Epithelial cell of proximal tubule (primary cell): ENCODE measurements at regions not wholly inside any gene's neighbourhood (a gene's known extent, or its start where the extent isn't known, plus 50 kb on each side); places are given as distances from the start of the nearest gene placed in this dataset.

Experiments
- DNase-seq: peaks from one replicate; pipeline ENCODE4 v3.0.0-alpha.2; 2011; ENCODE audit warnings: low read depth
- H3K4me3 ChIP-seq: 2 replicates; pipeline ENCODE4 v1.5.1; 2011; ENCODE audit warnings: low read depth, mild to moderate bottlenecking, low read length
- TF ChIP-seq, protein P1 (sequence below): conservative IDR thresholded peaks from 2 replicates; pipeline ENCODE4 v1.5.1; 2012; ENCODE audit warnings: low read depth, mild to moderate bottlenecking, low read length

DNA sequence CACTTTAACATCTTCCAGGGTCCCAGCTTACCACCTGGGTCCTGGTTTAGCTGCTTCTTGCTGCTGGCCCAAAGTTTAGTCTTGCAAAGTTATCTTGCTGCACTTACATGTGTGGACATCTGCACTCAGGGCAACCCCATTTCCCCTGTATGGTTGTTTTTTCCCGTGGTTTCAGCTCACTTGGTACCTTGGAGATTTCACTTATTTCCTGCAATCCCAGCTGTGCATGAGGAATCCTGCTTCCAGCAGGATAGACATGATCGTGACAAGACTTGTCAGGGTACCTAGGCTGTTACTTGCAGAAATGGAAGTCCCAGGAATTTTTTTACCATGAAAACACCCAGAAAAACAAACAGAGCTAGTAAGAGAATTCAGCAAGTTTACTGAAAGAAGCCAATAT, 95.9 kb upstream of the LEP start:
- TF ChIP-seq, protein P1, sequence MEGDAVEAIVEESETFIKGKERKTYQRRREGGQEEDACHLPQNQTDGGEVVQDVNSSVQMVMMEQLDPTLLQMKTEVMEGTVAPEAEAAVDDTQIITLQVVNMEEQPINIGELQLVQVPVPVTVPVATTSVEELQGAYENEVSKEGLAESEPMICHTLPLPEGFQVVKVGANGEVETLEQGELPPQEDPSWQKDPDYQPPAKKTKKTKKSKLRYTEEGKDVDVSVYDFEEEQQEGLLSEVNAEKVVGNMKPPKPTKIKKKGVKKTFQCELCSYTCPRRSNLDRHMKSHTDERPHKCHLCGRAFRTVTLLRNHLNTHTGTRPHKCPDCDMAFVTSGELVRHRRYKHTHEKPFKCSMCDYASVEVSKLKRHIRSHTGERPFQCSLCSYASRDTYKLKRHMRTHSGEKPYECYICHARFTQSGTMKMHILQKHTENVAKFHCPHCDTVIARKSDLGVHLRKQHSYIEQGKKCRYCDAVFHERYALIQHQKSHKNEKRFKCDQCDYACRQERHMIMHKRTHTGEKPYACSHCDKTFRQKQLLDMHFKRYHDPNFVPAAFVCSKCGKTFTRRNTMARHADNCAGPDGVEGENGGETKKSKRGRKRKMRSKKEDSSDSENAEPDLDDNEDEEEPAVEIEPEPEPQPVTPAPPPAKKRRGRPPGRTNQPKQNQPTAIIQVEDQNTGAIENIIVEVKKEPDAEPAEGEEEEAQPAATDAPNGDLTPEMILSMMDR = no peak
- DNase-seq = no peak
- no peak overlapping the region for H3K4me3 ChIP-seq

DNA sequence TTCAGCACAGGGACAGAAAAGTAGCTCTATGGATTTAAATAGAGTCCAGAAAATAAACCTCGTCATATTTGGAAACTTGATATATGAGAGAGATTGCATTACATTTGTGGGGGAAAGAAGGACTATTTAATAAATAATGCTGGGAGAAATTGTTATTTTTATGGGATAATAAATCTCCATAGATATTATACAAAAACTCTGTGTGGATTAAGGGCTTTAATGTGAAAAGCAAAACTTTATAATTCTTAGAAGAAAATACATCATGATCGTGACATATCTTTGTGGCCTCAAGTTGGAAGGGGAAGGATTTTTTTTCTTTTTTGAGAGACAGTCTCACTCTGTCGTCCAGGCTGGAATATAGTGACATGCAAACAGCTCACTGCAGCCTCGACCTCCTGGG, 95.0 kb upstream of the LEP start:
- no peak overlapping the region for H3K4me3 ChIP-seq
- DNase-seq = no peak
- TF ChIP-seq, protein P1 = no peak

DNA sequence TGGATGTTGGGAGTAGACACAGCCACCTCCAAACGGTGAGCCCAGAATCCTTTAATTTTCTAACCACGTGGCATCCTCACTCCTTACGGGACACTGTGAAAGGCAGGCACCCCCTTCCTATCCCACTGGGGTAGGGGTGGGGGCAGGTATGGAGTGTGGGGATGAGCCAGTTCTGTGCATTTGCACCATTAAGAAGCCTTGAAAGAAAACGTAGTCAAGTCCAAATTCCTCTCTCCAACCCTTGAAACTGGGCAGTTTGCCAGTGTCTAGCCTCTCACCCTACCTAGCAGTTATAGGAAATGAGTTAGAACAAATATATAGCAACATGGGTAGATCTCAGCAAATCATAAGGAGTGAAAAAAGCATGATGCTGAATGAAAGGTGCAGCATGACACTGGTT, 92.4 kb upstream of the LEP start:
- no peak for DNase-seq
- TF ChIP-seq, protein P1 = no peak
- H3K4me3 ChIP-seq = no peak overlapping the region

DNA sequence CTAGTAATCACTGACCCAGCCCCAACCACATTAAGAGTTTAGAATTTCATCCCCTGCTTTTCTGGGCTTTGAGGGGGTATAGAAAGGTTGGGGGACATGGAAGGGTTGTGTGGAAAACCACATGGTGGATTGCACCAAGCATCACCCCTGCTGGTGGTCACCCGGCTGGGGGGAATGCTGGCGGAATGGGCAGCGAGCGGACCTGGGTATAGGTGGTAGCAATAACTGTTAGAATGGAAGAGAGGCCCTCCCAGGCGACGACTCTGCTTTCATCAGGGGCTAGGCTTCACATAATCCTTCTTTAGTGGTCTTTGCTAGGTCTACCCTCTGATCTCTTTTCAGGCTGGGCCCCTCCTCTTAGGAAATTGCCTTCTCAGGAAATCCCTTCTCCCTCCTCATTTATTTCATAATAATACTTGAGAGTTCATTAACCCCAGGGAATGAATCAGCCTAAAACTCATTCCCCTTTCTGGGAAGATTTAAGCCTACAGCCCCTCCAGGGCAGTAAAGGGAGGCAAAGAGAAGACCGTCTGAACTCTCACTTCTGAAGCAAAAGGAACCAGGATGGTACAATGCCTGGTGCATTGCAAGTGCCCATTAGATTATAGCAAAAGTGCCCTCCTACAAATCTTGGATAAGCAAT, 90.7 kb upstream of the LEP start:
- no peak for DNase-seq
- H3K4me3 ChIP-seq = no peak overlapping the region
- TF ChIP-seq, protein P1 = no peak

DNA sequence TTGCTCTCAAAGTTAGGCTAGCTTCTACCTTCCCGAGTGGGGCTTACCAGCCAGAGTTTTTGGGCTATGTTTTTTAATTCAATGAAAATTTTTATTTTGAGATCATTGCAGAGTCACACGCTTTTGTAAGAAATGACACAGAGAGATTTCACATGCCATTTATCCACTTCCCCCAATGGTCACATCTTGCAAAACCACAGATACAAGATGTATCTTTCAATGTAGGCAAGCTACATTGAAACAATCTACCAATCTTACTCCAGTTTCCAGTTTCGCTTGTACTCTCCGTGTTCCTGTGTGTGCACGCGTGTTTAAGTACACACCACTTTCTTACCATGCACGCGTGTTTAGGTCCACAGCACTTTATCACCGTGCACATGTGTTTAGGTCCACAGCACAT, 89.4 kb upstream of the LEP start:
- DNase-seq = no peak
- no peak overlapping the region for H3K4me3 ChIP-seq
- TF ChIP-seq, protein P1 = no peak

DNA sequence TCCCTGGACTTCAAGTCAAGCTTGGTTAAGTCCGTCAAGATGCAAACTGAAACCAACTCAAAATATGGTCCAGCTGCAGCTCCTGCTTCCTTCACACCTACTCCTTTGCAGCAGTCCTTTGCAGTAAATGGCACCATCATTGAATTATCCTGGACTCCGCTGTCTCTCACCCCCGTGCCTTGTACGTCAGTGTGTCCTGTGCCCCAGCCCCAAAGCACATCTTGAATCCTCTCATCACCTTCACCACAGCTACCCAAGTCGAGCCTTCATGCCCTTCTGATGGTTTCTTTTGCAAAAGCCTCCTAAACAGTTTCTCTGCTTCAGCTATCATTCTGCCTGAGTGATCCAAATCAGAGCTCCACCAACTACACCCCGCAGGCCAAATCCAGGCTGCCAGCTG, 88.4 kb upstream of the LEP start:
- DNase-seq = no peak
- TF ChIP-seq, protein P1 = no peak
- H3K4me3 ChIP-seq = no peak overlapping the region

DNA sequence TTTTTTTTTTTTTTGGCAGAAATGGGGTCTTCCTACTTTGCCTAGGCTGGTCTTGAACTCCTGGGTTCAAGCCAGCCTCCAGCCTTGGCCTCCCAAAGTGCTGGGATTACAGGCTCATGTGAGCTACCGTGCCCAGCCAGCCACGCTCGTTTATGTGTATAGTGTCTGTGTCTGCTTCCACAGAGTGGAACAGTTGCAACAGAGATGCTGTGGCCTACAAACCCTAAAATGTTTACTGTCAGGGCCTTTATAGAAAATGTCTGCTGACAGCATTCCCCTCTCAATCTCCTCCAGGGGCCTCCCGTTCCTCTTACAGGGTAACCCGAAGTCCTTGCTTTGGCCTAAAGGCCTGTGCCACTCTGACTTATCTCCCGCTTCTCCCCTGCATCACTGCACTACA, 87.6 kb upstream of the LEP start:
- DNase-seq = no peak

More for the DNA sequence above, 87.6 kb upstream of the LEP start:
- H3K4me3 ChIP-seq = no peak overlapping the region
- TF ChIP-seq, protein P1 = no peak
